Esophagus muscularis mucosa (tissue), 3 donors: ENCODE measurements at regions not wholly inside any gene's neighbourhood (a gene's known extent, or its start where the extent isn't known, plus 50 kb on each side); places are given as distances from the start of the nearest gene placed in this dataset.
"Not testable (repeated sequence)": the region's sequence is repeated elsewhere in the genome, so short reads cannot be mapped to it uniquely, and the experiment has no call there.

ENCODE experiments used
- EP300 ChIP-seq: sonication (generic); formaldehyde crosslinking; IDR thresholded peaks from one replicate; pipeline ENCODE4 v1.6.1; 2017; ENCODE audit warnings: antibody characterized with exemption
- TF ChIP-seq, protein P1 (sequence below), 3 experiments: fragments of 200-600 bp in 2 of 3; fragments of 450-650 bp in 1 of 3; sonication (generic) in 2 of 3; IDR thresholded peaks; one replicate each; pipeline ENCODE4 v1.5.1; 2017 to 2019; ENCODE audit warnings: antibody characterized with exemption in 3 of 3, mild to moderate bottlenecking in 2 of 3, moderate library complexity in 1 of 3

DNA sequence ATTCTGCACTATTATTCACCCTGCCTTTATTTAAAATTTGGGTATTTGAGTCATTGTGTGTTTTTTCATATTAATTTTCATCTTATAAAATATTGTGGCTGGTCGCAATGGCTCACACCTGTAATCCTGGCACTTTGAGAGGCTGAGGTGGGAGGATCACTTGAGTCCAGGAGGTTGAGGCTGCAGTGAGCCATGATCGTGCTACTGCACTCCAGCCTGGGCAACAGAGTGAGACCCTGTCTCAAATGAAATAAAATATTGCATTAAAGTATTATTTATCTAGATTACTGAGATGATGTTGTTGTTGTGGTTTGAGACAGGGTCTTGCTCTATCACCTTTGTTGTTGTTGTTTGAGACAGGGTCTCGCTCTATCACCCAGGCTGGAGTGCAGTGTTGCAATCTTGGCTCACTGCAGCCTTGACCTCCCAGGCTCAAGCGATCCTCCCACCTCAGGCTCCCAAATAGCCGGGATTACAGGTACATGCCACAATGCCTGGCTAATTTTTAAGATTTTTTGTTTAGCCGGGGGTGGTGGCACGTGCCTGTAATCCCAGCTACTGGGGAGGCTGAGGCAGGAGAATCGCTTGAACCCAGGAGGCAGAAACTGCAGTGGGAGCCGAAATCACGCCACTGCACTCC lies 54.8 kb upstream of the LARP1 start:
- TF ChIP-seq, protein P1, sequence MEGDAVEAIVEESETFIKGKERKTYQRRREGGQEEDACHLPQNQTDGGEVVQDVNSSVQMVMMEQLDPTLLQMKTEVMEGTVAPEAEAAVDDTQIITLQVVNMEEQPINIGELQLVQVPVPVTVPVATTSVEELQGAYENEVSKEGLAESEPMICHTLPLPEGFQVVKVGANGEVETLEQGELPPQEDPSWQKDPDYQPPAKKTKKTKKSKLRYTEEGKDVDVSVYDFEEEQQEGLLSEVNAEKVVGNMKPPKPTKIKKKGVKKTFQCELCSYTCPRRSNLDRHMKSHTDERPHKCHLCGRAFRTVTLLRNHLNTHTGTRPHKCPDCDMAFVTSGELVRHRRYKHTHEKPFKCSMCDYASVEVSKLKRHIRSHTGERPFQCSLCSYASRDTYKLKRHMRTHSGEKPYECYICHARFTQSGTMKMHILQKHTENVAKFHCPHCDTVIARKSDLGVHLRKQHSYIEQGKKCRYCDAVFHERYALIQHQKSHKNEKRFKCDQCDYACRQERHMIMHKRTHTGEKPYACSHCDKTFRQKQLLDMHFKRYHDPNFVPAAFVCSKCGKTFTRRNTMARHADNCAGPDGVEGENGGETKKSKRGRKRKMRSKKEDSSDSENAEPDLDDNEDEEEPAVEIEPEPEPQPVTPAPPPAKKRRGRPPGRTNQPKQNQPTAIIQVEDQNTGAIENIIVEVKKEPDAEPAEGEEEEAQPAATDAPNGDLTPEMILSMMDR (IDR thresholded peaks at IDR 0.05): not testable (repeated sequence)
- not testable (repeated sequence) for TF ChIP-seq EP300
